PFSK-1 (cell line): ENCODE measurements at regions not wholly inside any gene's neighbourhood (a gene's known extent, or its start where the extent isn't known, plus 50 kb on each side); places are given as distances from the start of the nearest gene placed in this dataset.

Source experiments
- POLR2AphosphoS5 ChIP-seq: IDR thresholded peaks from 2 replicates; pipeline ENCODE4 v1.6.1; 2012; ENCODE audit warnings: low read depth, mild to moderate bottlenecking, control low read depth, low read length, moderate library complexity
- SIN3A ChIP-seq: IDR thresholded peaks from 2 replicates; pipeline ENCODE4 v1.6.1; 2012; ENCODE audit warnings: mild to moderate bottlenecking, low read length, moderate library complexity, borderline replicate concordance; ENCODE audit not compliant: insufficient read depth
- TAF1 ChIP-seq: IDR thresholded peaks from 2 replicates; pipeline ENCODE4 v1.6.1; 2012; ENCODE audit warnings: low read length, control low read depth, borderline replicate concordance; ENCODE audit not compliant: insufficient read depth

DNA sequence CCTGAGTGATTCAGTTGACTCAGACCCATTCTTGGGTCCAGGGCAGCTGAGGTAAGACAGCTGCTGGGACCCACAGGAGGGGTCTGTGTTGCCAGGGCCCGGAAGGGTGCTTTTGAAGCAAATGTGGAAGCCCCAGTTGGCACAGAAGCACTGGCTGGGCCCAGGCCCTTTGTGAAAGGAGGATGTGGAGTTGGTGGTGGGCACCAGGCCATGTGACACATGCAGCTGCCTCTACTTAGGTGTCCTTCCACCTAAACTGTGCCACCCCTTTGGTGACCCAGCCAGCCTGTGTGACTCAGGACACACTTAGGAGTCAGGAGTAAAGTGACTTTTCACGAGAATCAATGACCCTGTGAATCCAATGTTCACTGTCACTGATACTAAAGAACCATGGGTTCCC is 114.3 kb upstream of the SLC25A48 start:
- no peak for TF ChIP-seq TAF1
- TF ChIP-seq POLR2AphosphoS5 = no peak
- TF ChIP-seq SIN3A = no peak
